ENCODE measurements at regions not wholly inside any gene's neighbourhood (a gene's known extent, or its start where the extent isn't known, plus 50 kb on each side); places are given as distances from the start of the nearest gene placed in this dataset.

DNA sequence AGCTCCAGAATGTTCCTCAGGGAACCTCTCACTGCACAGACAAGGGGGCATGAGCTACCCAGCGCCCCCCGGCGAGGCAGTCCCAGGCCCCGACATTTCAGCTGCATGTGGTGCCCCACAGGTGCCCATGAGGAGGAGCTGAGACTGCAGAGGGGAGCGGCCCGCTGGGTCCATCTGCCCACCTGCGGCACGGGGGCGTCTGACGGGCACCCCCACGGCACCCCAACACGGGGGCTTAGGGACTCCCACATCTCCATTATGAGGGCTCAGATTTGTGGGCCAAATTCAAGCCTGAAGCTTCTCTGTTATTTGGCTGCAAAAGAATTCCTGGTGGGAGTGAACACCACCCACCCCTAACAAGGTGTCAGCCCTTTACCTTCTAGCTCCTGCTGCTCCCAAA, 258.4 kb downstream of the UACA start:
- ATAC-seq = no peak

DNA sequence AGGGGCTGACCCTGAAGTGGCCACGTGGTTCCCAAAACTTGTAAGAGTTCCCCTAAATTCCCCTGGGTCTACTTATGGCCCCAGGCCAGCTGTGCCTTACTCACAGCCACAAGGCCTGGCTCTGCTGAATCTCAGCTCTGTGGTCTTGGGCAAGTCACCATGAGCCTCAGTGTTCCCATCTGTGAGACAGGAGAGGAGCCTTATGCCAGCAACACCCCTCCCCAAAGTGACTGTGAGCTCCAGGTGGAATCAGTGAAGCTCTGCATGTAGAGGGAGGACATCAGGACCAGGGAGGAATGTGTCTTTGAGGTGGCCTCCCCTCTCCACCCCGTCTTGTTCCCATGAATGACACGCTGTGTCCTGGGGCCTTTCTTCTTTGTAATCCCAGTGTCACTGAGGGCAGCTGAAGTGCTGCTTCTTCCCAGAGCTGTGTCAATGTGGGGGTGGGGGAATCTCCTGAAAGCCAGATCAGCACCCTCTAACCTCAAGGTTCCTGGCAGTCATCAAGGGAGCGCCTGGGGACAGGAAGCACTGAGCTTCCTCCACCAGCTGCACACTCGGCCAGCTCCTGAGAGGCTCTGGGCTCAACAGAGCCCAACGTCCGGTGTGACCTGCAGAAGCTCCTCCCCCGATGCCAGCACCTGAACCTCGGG, 258.9 kb downstream of the UACA start:
- peak in 1 of 2 donors; percentile 18 for ATAC-seq

DNA sequence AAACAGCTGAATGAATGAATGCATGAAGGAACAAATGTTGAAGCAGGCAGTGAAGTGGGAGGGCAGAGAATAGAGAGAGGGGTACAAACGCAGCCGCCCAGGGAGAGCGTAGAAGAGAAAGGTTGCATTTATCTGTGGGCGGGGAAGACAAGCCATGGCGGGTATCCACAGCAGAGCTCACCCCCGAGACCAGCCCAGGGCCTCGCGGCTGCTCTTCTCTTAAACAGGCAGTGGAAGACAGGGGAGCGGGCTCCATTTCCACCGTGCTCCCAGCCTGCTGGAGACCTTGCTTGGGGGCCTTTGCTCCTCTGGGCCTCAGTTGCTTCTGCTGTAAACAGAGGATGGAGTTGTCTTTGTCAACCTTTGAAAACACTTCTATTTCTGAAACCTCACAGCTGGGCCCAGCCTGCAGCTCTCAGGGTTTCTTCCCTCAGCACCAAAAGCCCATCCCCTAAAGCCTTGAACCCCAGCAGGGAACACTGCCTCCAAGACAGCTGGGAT, 259.5 kb downstream of the UACA start:
- ATAC-seq = no peak

DNA sequence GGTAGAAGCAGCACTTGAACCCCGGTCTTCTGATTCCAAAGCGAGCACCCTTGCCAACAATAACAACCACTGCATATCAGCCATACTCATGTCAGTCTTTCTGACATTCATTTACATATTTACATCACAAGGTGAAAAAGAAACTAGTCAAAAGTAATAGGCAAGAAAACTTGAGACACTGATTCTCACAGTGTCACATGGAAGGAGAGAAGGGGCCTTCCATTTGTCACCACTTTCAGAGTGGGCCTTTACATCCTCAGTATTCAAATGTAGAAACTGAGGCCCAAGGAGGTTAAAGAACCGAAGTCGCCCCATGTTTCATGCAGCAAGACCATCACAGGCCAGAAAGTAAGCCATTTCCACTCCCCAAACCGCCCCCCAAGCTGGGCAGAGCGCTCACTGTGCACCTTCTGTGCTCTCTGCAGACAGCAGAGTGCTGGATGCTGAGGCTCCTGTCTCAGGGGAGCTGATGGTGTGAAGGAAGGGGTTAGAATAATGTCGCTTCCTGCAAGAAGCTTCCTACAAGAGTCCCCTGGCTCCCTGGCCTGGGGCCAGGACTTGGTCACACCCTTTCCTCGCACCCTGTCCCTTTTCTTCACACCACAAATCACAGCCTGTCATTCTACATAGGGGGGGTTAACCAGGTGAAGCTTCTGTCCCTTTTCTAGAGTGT, 260.1 kb downstream of the UACA start:
- peak; percentile 60 to 64 for ATAC-seq

DNA sequence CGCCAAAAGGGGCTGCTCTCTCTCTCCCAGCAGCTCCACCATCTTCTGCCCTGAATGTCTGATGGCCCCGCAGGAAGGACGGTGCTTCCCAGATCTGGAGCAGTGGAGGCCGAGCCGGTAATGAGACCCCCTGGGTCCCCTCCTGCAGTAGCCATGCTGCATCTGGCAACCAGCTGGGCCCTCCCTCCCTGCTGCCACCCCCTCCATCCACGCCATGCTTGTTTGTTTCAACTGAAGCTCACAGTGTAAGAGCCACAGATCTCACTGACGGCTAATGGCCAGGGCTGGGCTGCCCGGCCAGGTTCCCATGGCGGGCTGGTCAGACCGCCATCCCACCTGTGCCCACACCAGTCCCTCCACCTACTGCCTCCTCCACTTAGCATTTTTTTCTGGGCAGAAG, 260.8 kb downstream of the UACA start:
- ATAC-seq = no peak

DNA sequence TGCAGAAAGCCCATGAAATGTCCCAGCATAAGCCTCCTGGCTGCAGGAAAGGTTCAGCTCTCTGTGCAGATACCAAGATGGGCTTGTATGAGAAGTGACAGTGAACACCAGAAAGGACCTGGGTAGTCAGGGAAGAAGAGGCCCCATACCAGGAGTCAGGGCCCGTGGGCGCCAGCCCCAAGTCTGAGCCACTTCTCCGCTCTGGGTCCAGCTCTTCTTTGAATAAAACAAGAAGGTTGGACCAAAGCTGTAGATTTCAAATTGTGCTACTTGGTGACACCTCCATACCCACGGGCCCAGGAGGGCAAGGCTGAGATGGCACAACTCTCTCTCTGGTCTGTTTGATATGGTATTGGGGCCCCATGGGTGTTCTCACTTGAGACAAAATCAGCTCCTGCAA, 261.5 kb downstream of the UACA start:
- ATAC-seq = no peak

DNA sequence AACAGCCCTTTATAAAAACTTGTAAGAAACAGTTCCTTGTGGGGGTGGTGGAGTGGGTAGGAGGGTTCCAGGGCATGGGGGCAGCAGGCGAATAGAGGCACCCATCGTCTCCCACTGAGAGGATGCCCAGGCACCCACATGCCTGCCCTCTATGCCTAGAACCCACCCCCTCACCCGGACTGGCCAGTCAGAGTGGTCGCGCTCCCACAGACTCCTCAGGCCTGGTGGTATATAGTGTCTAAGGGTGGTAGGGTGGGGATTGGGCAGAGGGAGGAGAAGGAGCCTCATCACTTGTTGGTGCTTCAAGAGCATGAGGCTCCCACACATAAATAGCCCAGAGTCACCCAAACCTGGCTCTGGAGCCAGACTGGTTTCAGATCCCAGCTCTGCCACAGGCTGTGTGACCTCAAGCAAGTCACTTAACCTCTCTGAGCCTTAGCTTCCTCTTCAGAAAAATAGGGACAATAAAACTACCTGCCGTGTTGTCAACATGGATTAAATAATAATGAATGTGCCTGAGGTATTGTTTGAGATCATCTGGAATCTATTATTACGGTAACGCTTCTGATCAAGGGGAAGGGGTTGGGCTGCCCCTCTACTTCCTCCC, 262.1 kb downstream of the UACA start:
- ATAC-seq = no peak

DNA sequence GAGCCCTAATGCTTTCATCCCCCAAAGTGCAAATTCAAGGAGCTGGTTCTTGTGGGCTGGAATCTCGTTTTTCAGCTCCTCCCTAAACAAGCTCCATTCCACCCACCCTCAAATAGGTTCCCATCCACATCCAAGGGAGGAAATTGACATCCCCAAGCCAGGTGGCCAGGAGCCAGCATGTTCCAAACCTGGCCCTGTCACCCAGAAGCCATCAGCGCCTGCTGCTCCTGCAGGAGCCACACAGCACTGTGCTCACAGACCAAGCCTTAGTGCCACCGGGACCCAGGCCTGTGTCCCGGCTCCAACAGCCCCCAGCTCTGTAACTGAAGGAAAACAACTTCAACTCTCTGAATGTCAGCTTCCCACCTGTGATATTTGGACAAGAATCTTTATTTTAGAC, 263.6 kb downstream of the UACA start:
- no peak for ATAC-seq

DNA sequence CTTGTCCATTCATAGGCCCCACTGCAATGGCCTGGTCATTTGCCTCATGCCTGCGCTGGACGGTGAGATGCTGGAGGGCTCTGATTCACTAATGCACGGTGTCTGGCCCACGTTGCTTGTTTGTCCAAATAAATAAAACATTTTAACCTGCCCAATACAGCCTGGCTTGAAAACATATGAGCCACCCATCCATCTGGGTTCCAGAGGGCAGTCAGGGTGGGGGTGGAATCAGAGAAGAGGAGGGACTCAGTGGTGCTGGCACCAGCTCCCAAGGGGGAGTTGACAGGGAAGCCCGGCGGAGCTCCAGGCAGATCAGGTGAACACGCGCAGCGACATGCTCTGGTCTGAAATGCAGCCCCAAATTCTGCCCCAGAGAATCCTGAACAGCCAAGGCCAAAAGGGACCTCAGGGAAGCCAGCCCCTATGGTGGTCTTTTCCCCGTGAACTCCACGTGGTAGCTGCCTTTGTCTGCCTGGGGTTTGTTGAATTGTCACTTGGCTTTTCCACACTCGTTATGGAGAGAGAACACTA, 265.2 kb downstream of the UACA start:
- ATAC-seq = no peak

DNA sequence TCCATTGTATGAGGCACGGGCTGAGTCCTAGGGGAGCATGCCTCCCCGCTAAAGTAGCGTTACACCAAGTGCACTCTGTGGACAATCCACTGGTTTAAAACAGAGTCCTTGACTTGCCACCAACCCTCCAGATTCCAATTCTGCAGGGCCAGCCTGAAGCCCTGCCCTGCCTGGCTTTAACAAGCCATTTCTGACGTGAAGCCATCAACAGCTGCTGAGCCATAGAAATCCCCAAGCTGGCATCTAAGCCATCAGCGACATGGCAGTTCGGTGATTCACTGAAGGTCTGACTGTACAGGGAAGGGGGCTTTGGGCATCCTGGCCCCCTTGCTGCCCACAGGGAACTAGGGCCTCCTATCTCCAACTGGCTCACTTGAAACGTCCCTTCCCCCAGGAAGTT, 265.7 kb downstream of the UACA start:
- no peak for ATAC-seq

DNA sequence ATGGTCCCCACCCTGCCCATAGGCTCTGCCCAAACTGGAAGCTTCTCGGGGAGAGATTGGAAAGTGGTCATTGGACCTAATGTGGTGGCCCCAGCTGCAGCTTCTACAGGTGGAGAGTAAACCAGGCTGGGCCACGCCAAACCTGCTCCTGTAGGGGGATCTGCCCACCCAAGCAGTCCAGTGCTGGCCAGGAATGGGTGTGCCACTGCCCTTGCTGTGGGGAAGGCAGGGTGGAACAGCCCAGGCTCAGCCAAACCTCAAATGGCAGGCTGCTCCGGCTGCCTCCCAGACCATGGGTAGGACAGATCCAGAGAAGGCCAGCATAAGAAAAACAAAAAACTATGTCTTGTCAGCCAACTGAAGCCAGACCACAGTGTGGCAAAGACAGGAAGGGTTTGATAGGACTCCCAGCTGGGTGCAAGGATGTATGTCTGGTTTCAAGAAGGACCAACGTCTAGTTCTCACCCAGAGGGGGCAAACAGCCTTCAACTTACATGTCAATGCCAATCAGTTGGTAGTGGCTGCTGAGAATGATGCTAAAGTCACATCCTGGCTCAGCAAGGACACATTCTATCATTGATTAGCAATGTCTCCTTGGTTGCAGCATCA, 267.3 kb downstream of the UACA start:
- no peak for ATAC-seq

DNA sequence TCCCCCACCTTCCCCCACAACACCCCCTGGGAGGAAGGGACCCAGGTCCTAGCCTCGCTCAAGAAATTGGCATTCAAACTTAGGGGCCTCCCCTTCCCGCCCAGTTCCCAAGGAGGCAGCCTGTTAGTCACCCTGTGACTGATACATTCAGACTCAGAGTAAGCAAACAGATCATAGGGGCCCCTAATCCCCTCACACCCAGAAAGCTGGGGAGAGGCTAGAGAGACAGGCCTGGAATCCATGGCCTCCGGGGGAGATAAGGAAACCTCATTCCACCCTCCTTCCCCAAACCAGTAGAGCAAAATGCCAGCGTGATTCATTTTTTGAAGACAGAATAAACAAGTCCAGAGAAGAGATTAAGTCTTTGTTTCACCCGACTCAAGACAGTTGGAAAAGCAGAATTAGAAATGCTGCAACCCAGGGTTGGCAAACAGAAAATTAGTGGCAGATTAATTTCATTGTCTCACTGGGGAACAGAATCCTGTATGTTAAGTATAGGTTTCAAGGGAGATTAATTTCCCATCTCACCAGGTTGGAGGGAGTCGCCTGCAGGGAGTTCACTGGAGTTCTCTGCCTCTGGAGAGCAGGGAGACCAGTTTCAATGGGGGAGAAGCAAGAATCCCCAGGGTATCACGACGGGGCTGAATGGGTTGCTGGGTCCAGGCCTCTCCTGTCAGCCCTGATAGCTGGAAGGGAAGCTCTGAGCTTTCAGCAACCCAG, 268.3 kb downstream of the UACA start:
- ATAC-seq = peak; percentile 30 to 41

DNA sequence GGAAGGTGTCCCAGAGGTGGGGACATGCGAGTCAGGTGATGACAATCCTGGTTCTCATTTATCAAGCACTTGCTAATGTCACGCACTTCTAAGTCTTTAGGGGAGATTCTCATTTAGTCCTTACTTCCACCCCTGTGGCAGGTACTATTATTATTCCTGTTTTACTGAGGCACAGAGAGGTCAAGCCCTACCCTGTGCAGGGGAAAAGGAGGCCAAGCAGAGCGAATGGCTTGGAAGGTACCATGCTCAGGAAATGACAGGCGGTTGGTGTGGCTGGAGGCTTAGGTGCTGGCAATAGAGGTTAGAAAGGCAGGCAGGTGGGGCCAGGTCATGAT, 268.9 kb downstream of the UACA start:
- ATAC-seq = no peak

DNA sequence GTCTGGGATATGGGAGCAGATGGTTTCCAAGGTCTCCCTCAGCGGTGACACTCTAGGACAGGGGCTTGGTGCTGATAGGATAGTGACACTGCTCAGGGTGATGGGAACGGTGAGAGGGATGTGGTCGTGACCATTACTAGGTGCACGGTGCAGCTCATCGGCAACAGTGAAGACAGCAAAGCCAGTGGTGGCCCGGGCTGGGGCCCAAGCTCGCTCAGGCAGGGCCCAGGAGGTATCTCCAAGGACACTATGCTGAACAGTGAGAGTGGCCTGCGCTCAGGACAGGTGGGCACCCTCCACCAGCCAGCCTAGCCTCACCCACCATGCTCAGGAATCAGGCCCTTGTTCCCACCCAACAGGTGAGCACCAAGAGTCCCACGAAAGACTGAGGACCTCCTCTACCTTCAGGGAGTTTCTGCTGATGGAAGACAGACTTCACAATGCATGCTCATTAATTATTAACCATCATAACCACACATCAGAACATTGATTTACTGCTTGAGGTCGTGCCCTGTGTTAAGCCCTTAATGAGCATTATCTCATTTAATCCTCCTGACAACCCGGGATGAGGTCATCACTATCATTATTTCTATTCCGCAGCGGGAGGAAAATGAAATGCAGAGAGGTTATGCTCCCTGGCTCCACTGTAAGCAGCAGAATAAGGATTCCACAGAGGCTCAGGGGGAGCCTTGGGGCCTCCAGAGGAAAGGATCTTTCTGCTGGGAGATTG, 269.4 kb downstream of the UACA start:
- no peak for ATAC-seq

DNA sequence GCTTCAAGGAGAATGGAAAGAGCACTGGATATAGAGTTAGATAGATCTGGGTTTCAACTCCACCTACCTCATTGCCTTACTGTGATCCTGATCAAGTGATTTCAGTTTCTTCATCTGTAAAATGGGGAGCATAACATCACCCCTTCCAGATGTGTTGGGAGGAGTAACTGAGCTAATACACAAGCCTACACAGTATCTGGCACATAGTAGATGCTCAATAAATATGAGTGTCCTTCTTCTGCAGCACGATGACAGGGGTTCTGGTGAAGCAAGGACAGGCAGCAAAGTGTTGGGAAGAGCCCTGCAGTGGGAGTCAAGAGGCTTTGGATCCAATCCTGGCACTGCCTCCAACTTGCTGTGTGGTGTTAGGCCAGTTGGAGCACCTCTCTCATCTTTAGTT, 270.0 kb downstream of the UACA start:
- no peak for ATAC-seq

DNA sequence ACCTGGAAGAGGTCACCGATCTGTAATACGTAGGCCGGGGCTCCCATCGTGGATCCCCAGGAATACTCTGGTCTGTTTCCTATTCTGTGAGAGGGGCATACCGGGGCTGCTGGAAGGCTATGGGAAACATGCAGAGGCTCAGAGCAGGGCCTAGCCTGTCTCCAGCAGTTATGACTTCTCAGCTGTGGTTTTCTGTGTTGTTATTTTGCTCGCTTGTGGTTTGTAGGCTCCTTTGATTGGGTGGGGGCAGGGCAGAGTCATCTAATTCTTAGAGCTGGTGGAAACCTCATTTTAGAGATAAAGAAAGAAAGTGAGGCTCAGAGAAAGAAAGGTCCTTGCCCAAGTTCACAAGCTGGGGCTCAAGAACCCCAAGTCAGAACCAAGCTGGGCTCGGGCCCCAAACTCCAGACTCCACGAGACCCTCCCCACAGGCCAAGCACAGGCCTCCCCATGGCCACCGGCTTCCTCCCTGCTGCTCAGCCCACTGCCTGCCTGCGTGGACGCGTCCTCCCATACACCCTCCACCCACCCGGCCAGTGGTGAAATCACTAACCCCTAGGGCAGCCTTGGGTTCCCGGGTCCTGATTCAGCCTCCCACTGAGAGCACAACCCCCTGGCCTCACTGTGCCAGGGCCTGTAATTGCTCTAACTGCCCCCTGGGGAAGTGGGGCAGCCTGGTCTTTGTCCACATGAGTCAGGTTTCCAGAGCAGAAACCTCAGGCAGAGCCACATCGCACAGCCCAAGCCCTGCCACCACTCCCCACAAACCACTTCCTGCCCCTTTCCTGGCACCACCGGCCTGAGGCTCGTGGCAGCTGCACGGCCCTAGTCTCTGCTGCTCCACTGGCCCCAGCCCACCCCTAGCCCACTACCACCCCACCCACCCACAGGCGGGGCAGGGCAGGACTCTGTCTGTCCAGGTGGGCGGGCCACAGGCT, 270.8 kb downstream of the UACA start:
- peak; percentile 70 to 73 for ATAC-seq

DNA sequence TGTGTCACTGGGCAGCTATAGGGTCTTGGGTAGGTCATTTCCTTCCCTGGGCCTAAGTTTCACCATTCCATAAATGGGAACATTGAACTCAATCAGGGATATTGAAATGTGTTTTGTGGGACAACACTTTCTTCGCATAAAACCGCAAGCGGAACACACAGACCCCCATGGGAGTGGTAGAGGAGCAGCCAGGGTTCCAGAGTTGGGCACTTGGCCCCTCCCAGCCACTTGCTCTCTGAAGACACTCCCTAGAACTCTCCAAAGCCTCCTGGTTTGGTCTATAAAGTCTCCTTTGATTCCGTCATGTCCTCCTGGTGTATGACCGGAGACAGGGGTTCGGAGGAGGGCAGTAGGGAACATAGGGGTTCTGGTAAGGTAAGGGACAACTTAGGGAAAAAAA, 271.7 kb downstream of the UACA start:
- ATAC-seq = no peak

DNA sequence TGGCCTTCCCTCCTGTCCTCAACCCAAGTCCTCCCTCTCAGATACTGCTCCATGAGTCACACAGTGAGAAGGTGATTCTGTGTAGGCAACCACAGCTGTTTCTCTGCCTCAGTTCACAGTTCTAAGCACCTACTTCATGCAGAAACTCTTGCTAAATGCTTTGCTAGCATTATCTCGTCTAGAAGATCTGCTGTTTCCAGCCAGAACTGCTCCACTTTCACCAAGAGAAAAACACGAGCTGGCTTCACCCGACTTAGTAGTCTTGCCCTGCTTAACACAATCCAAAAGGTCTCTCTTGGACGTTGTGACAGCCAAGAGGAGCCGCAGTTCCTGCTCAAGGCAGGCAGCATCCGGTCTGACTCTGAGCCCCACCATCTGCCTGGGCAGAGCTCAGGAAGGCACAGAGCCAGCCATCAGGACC, 272.1 kb downstream of the UACA start:
- ATAC-seq = peak in 1 of 2 donors; percentile 13

DNA sequence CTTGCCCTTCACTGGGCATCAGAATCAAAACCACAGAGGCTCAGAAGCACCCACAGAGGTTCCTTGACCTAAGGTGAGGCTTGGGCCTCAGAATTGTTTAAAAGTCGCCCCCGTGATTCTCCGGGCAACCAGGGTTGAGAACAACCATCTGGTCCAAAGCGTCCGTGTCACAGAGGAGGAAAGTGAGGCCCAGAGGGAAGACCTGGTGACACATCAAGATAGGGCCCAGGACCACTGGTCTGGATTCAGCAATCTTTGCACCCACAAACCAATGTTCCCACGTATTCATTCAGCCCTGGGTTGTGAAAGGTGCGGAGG, 272.6 kb downstream of the UACA start:
- no peak for ATAC-seq

DNA sequence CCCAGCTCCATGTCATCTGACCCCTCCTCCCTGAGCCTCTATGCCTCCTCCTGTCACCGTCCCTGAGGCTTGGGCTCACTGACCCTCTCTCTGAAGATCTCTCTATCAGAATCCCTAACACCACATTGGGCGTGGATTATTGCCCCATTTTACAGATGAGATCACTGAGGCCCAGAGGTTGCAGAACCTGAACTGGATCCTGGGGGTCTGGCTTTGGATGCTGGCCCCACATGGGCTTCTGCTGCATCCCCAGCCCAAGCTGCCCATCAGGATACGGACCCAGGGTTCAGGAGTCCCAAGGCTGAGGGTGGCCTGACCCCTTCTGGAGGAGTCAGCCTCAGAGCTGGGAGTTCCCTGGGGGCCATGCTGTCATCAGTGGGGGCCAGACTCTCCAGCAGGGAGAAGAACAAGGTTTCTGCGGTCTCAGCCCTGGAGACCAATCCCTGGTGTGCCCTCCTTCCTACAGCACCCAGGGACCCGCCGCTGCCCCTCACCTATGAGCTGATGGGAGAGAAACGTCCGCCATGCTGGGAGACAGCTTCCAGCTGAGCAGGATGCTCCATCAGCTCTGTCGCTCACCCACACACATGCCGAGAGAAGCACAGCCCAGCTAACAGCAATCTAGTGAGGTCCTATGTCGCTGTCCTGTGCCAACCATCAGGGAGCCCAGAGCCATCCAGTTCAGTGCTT, 273.1 kb downstream of the UACA start:
- no peak for ATAC-seq
